Thyroid gland (tissue), 4 donors: ENCODE measurements at regions not wholly inside any gene's neighbourhood (a gene's known extent, or its start where the extent isn't known, plus 50 kb on each side); places are given as distances from the start of the nearest gene placed in this dataset.

ENCODE experiments used
- DNase-seq, 2 donors: peaks; one replicate each; pipeline ENCODE4 v3.0.0-alpha.2; 2019
- H3K27ac ChIP-seq, 3 donors: fragments of 200-600 bp; sonication (generic); 1 replicate in 2 of 3; 2 replicates in 1 of 3; pipeline ENCODE4 v1.5.1; 2016 to 2019; ENCODE audit warnings: mild to moderate bottlenecking in 1 of 3, moderate library complexity in 1 of 3
- H3K27me3 ChIP-seq: fragments of 200-600 bp; sonication (generic); one replicate; pipeline ENCODE4 v1.5.1; 2019
- H3K36me3 ChIP-seq, 2 donors: fragments of 200-600 bp; sonication (generic); one replicate each; pipeline ENCODE4 v1.5.1; 2016 to 2019
- H3K4me1 ChIP-seq, 2 donors: fragments of 200-600 bp; sonication (generic); one replicate each; pipeline ENCODE4 v1.5.1; 2017 to 2019
- H3K4me3 ChIP-seq, 3 donors: fragments of 200-600 bp; sonication (generic); replicated peaks in 1 of 3; 1 replicate in 2 of 3; 2 replicates in 1 of 3; pipeline ENCODE4 v1.5.1; 2016; ENCODE audit warnings: mild to moderate bottlenecking in 1 of 3
- H3K9me3 ChIP-seq: fragments of 200-600 bp; sonication (generic); one replicate; pipeline ENCODE4 v1.5.1; 2017
- POLR2A ChIP-seq, 2 donors: fragments of 450-650 bp; IDR thresholded peaks; one replicate each; pipeline ENCODE4 v1.6.1; 2017; ENCODE audit warnings: antibody characterized with exemption in 2 of 2, mild to moderate bottlenecking in 2 of 2, moderate library complexity in 1 of 2
- WGBS, 2 donors: methylation state at CpG; one replicate each; pipeline ENCODE4 v1.1.5; 2017; 5-methylcytosine and 5-hydroxymethylcytosine counted together
- intact Hi-C: fragments of 100-400 bp; cut with DNase I; formaldehyde crosslinking; loops from one replicate; pipeline ENCODE4 v1.15.1; 2023
- TF ChIP-seq, protein P1 (sequence below), 6 experiments: fragments of 200-600 bp in 3 of 6; fragments of 450-650 bp in 3 of 6; sonication (generic) in 3 of 6; IDR thresholded peaks; one replicate each; pipeline ENCODE4 v1.5.1; 2016 to 2019; ENCODE audit warnings: antibody characterized with exemption in 6 of 6, mild to moderate bottlenecking in 2 of 6, inconsistent platforms in 1 of 6, moderate library complexity in 1 of 6

DNA sequence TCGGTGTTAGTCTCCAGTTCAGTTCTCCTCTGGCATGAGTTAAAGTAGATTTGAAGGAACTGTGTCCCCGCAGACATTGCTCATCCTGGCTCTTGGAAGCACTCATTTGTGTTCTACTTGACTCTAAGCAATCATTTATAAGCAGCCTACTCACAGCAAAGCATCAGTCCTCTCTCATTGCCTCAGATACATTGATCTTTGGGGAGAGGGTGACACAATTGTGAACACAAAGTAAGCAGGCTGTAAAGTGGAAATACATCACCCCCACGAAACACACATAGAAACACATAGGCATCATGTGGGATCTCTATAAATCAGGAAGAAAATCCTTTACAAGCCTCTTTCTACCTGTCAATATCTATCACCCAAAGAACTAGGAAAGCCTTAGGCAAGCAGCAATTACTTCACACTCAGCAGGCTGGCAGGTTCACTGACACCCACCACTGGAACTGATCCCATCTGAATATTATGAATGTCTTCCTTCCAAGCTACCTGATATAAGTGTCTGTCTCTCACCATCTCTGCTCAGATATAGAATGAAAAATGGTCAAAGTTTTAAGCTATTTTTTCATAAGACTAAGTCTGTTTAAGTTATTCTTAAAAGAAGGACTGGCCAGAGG lies 675.8 kb downstream of the HACE1 start:
- Histone ChIP-seq H3K27ac (no peak overlapping the region), H3K27me3 (no peaks in the 10 kb centered on the region), H3K36me3 (no peaks in the 10 kb centered on the region), H3K4me1 (no peaks in the 10 kb centered on the region), H3K9me3 (no peaks in the 10 kb centered on the region), H3K4me3 (no peak overlapping the region)
- no peak for DNase-seq
- intact Hi-C loops: no loop called here
- WGBS, 2 donors: 78 to 81% methylated on average over 3 of the region's 3 CpGs
- TF ChIP-seq POLR2A (IDR thresholded peaks at IDR 0.05): no peak
- TF ChIP-seq, protein P1, sequence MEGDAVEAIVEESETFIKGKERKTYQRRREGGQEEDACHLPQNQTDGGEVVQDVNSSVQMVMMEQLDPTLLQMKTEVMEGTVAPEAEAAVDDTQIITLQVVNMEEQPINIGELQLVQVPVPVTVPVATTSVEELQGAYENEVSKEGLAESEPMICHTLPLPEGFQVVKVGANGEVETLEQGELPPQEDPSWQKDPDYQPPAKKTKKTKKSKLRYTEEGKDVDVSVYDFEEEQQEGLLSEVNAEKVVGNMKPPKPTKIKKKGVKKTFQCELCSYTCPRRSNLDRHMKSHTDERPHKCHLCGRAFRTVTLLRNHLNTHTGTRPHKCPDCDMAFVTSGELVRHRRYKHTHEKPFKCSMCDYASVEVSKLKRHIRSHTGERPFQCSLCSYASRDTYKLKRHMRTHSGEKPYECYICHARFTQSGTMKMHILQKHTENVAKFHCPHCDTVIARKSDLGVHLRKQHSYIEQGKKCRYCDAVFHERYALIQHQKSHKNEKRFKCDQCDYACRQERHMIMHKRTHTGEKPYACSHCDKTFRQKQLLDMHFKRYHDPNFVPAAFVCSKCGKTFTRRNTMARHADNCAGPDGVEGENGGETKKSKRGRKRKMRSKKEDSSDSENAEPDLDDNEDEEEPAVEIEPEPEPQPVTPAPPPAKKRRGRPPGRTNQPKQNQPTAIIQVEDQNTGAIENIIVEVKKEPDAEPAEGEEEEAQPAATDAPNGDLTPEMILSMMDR (IDR thresholded peaks at IDR 0.05): no peak

GRCh38 chr6:104182811-104183210 lies 676.9 kb downstream of the HACE1 start:
- H3K4me1 ChIP-seq: no peaks in the 10 kb centered on the region
- TF ChIP-seq, protein P1 (IDR thresholded peaks at IDR 0.05): no peak
- TF ChIP-seq POLR2A (IDR thresholded peaks at IDR 0.05): no peak

GRCh38 chr6:104173668-104174067 lies 686.1 kb downstream of the HACE1 start:
- no peak overlapping the region for H3K4me3 ChIP-seq
- WGBS, 2 donors: 79 to 93% methylated on average over 1 of the region's 1 CpG
- H3K27ac ChIP-seq: no peak overlapping the region
- no peaks in the 10 kb centered on the region for H3K36me3 ChIP-seq
- intact Hi-C loops: no loop called here
- DNase-seq: no peak
- no peaks in the 10 kb centered on the region for H3K9me3 ChIP-seq
- no peaks in the 10 kb centered on the region for H3K4me1 ChIP-seq
- H3K27me3 ChIP-seq: no peaks in the 10 kb centered on the region
- TF ChIP-seq, protein P1 (IDR thresholded peaks at IDR 0.05): no peak
- no peak for TF ChIP-seq POLR2A (IDR thresholded peaks at IDR 0.05)

More at GRCh38 chr6:104182811-104183210, 676.9 kb downstream of the HACE1 start:
- intact Hi-C loops: no loop called here
- no peaks in the 10 kb centered on the region for H3K9me3 ChIP-seq
- H3K4me3 ChIP-seq: no peak overlapping the region
- no peaks in the 10 kb centered on the region for H3K36me3 ChIP-seq
- 60 to 75% methylated on average over 2 of the region's 2 CpGs for WGBS, 2 donors
- no peak overlapping the region for H3K27ac ChIP-seq
- DNase-seq: no peak
- no peaks in the 10 kb centered on the region for H3K27me3 ChIP-seq

DNA sequence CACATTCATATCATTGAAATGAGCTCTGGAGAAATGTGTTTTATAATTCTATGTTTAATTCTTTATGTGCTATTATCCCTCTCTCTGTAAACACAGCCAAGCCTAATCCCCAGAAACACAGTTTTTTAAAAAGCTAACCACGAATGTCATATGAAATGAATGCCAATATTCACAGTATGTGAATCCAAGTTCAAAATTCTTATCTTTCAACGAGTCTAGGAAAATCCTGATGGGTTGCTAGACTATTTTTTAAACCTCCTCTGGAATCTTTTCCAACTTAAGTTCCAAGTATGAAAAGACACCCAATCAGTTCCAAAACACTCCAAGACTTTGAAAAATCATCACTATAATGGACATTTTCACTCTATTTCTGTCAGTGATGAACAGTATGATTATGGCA lies 689.3 kb downstream of the HACE1 start:
- no peaks in the 10 kb centered on the region for H3K36me3 ChIP-seq
- no peaks in the 10 kb centered on the region for H3K4me1 ChIP-seq
- intact Hi-C loops: no loop called here
- no peak overlapping the region for H3K27ac ChIP-seq
- H3K27me3 ChIP-seq: no peaks in the 10 kb centered on the region
- H3K4me3 ChIP-seq: no peak overlapping the region
- TF ChIP-seq, protein P1 (IDR thresholded peaks at IDR 0.05): no peak
- no peak for TF ChIP-seq POLR2A (IDR thresholded peaks at IDR 0.05)
- no peaks in the 10 kb centered on the region for H3K9me3 ChIP-seq
- no peak for DNase-seq
- WGBS, 2 donors: 54 to 59% methylated on average over 2 of the region's 2 CpGs

- Histone ChIP-seq H3K27ac (no peak overlapping the region), H3K9me3 (no peaks in the 10 kb centered on the region), H3K4me1 (no peaks in the 10 kb centered on the region), H3K27me3 (no peaks in the 10 kb centered on the region), H3K36me3 (no peaks in the 10 kb centered on the region), H3K4me3 (no peak overlapping the region)
- intact Hi-C loops: no loop called here
- DNase-seq: no peak
- no peak for TF ChIP-seq POLR2A (IDR thresholded peaks at IDR 0.05)
- TF ChIP-seq, protein P1 (IDR thresholded peaks at IDR 0.05): no peak
Measured at GRCh38 chr6:104166055-104166668, 693.6 kb downstream of the HACE1 start.
